ENCODE measurements at regions not wholly inside any gene's neighbourhood (a gene's known extent, or its start where the extent isn't known, plus 50 kb on each side); places are given as distances from the start of the nearest gene placed in this dataset.
"Not testable (repeated sequence)": the region's sequence is repeated elsewhere in the genome, so short reads cannot be mapped to it uniquely, and the experiment has no call there.

GRCh38 chr2:200173691-200174090 lies 132.8 kb upstream of the SPATS2L start:
- no peak for DNase-seq (ENCODE audit: low spot score)

- no peak for DNase-seq (ENCODE audit: low spot score)
Observed at GRCh38 chr2:200174433-200175216, 131.9 kb upstream of the SPATS2L start.

GRCh38 chr2:200177971-200178911 lies 128.3 kb upstream of the SPATS2L start:
- peak; percentile 64 for DNase-seq (ENCODE audit: low spot score)

GRCh38 chr2:200179151-200179550 lies 127.3 kb upstream of the SPATS2L start:
- DNase-seq (ENCODE audit: low spot score), result no peak

GRCh38 chr2:200180943-200181342 lies 125.5 kb upstream of the SPATS2L start:
- no peak for DNase-seq (ENCODE audit: low spot score)

GRCh38 chr2:200181755-200182154 lies 124.7 kb upstream of the SPATS2L start:
- no peak for DNase-seq (ENCODE audit: low spot score)

- DNase-seq (ENCODE audit: low spot score), result no peak
Observed at GRCh38 chr2:200184748-200185627, 121.5 kb upstream of the SPATS2L start.

- DNase-seq (ENCODE audit: low spot score), result no peak
Observed at GRCh38 chr2:200185628-200186000, 120.9 kb upstream of the SPATS2L start.

- no peak for DNase-seq (ENCODE audit: low spot score)
Observed at GRCh38 chr2:200186002-200186401, 120.5 kb upstream of the SPATS2L start.

- no peak for DNase-seq (ENCODE audit: low spot score)
Observed at GRCh38 chr2:200188876-200189275, 117.6 kb upstream of the SPATS2L start.

- no peak for DNase-seq (ENCODE audit: low spot score)
Observed at GRCh38 chr2:200189964-200190363, 116.5 kb upstream of the SPATS2L start.

- DNase-seq (ENCODE audit: low spot score), result no peak
Observed at GRCh38 chr2:200193331-200193730, 113.2 kb upstream of the SPATS2L start.

- no peak for DNase-seq (ENCODE audit: low spot score)
Observed at GRCh38 chr2:200193791-200194190, 112.7 kb upstream of the SPATS2L start.

- no peak for DNase-seq (ENCODE audit: low spot score)
Observed at GRCh38 chr2:200194746-200195145, 111.7 kb upstream of the SPATS2L start.

- no peak for DNase-seq (ENCODE audit: low spot score)
Observed at GRCh38 chr2:200199005-200199404, 107.5 kb upstream of the SPATS2L start.

- no peak for DNase-seq (ENCODE audit: low spot score)
Observed at GRCh38 chr2:200199576-200200263, 106.8 kb upstream of the SPATS2L start.

GRCh38 chr2:200201839-200202238 lies 104.7 kb upstream of the SPATS2L start:
- DNase-seq (ENCODE audit: low spot score), result not testable (repeated sequence)

- no peak for DNase-seq (ENCODE audit: low spot score)
Observed at GRCh38 chr2:200203381-200203827, 103.1 kb upstream of the SPATS2L start.

- no peak for DNase-seq (ENCODE audit: low spot score)
Observed at GRCh38 chr2:200208041-200208440, 98.5 kb upstream of the SPATS2L start.

- no peak for DNase-seq (ENCODE audit: low spot score)
Observed at GRCh38 chr2:200209030-200209429, 97.5 kb upstream of the SPATS2L start.

GRCh38 chr2:200211643-200212042 lies 94.8 kb upstream of the SPATS2L start:
- DNase-seq (ENCODE audit: low spot score), result no peak

Data from GM03348 (cell line).